Activated CD8-positive, alpha-beta memory T cell treated with anti-CD3 and anti-CD28 coated beads for 24 hours (primary cell): ENCODE measurements at regions not wholly inside any gene's neighbourhood (a gene's known extent, or its start where the extent isn't known, plus 50 kb on each side); places are given as distances from the start of the nearest gene placed in this dataset.

Source experiments
- DNase-seq: peaks from one replicate; pipeline ENCODE4 v3.0.0-alpha.2; 2020

DNA sequence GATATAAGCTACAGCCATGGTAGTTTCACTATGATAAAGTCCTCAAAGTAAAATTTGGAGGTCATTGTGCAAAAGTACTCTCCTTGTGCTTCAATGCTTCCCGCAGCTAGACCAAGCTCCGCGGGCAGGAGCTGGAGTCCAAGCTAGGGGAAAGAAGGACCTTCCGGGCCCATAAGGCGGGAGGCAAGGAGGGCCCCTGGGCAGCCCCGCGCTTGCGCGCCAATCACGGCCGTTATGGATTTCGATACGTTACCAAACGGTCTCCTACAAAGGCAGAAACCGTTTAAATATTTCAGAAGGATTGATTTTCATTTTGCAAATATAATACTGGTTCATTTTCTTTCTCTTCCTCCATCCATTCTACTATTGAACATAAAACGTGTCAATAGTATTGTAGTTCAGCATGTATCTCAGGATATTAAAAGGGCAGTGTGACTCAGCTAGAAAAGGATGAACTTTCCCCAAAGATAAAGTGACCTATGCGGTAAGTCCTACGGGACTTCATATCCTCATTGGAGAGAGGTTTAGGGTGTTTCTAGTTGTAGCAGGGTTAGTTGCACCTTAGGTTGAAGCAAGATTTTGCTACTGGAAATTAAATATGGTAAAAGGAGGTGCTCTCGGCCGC is 128.0 kb downstream of the KIF20B start:
- DNase-seq, result no peak

DNA sequence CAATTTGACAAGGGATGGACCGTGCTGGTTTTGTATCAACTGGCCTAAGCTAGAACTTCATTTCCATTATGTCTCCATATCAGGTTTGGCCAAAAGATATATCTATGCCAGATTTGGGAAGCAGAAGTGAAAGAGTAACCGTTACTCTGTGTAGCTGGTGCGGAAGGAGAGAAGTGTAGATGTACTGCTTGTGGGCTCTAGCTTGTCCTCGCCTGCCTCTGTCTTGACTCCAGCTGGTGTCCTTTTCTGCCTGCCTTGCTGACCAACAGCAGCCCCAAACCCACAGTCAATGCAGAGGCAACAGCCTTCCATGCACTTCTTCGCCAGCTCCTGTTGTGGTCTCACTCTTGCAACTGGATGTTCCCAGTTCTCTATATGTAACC is 128.5 kb downstream of the KIF20B start:
- no peak for DNase-seq

DNA sequence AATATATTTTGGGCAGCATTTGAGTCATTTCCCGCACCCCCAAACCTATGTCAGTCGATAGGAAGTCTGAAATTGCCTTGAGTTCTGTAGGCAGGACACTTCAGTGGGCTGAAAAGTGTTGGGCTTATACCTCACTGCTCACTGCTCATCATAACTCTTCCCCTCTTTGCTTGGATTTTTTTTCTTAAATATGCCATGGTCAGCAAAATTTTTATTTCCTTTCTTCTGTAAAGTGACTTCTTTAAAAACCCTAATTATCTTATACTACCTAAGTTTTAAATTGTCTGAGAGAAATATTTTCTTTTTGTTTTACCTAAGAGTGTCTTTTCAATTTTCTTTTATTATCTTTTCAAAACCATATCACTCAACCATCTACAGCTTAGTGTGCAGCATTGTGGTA is 129.2 kb downstream of the KIF20B start:
- no peak for DNase-seq

DNA sequence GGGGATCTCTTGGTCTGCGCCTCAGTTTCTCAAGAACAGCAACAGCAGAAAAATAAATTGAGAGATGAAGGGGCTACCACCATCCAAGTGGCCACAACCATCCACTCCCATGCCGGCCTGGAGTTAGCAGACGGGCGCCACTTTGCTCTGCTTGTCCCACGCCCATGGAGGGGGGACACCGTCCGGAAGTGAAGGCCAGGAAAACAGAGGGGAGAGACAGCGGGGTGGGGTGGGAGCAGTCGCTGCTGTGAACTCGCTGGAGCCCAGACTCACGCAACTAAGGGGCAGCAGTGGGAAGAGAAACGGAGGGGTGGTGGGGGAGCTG is 135.4 kb downstream of the KIF20B start:
- no peak for DNase-seq

- DNase-seq, result peak; percentile 73
These were observed 136.0 kb downstream of the KIF20B start for GRCh38 chr10:89837165-89838043.

DNA sequence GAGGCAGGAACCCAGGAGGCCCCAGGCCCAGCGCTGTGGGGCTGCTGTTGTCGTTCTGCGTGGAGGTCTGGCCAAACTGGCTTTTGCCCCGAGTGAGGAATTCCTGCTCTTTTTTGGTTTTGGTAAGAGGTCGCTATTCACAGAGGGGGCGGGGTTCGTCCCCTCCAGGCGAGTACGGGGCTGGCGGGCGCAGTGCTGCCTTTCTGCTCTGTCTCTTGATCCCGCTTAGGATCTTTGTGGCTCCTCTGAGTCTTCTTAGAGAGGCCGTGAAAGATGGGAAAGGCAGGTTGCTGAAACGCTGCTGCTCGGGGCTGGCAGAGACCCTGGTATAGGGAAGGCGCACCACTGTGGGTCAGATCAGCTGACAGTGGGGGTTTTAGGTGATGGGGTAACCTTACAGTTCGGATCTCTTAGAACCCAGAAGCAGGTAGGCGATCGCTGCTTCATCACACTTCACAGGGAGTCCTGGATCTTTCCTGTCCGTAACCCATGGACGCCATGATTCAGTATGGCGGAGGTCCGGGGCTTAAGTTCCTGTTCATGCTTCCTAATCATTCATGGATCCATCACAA is 136.7 kb downstream of the KIF20B start:
- DNase-seq, result no peak

DNA sequence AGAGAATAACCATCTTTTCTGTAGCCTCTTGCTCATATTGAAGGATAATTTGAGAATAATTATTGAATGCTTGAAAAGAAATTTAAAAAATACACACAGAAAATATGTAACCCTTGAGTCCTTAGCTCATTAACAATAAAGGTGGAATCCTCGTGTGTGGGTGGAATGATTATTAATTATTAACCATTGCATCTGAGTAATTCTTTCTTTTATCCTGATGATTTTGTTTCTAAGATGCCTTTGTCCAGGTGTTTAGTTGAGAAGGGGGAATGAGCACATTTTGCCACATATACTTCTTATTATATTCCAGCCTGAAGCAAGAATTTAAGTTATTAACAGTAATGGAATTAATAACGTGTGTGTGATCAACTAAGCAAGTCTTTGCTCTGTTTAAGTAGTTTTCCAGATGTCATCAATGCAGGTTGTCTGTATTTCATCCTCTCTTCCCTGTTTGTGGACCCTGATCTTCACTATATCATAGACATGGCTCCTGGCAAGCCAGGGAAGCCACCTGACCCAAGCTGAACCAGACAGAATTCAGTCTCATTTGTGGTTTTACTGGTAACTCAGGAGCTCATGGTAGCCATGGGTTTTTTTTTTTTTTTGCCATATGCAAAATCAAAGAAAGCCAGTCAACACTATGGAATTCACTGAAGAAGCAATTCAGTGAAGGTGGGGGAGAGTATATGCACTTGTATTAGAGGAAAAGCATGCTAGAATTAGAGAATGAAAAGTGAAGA is 144.3 kb downstream of the KIF20B start:
- no peak for DNase-seq

DNA sequence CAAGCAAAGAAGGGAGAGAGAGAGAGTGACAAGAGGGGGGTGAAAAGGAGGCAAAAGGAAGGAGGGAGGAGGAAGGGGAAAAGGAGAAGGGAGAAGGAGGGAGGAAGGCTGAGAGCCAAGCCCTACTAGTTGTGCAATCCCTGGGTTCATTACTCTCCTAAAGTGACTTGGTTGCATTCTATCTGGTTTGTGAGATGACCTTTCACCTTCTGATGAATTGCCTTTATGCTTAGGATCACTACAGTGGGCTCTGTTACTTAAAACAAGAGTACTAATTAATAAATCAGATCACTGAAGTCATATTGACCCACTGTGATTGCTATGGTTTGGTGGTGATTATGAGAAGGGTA is 144.9 kb downstream of the KIF20B start:
- DNase-seq, result no peak

DNA sequence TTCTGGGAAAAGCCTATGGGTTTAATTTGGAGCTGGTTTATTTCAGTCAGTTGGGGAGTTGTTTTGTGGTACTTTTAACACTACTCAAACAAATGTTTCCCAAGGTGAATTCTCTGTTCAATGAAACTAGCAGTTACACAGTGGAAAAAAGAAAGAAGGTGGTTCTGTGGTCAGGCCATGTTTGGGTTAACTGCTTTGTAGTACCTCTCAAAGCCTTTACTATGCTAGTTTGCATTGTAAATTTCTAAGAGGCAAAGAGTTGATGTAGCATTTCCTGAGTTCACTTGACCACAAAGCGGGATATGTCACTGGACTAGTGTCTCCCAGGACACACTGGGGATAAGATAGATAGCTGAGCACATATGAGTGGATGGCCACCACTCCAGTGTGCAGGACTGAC is 145.4 kb downstream of the KIF20B start:
- no peak for DNase-seq

GRCh38 chr10:89852872-89853271 is 151.5 kb downstream of the KIF20B start:
- DNase-seq, result no peak

DNA sequence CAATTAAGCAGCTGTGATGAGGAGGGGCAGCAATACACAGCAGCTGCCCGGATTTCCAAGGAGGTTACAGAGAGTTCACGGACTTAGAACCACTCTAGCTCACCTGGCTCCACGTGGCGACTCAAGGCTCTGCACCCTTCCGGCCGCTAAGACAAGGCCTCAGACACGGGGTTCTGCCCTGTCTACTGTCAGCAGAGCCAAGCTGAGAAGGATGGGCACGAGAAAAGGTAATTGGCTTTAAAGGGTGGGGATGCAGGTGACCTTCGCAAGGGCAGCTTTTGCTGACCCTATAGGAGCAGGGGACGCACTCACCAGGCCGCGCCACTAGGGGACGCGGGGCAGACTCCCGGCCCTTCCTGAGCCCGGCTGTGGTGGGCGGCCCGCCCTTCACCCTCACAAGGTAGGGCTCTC is 152.4 kb downstream of the KIF20B start:
- no peak for DNase-seq

GRCh38 chr10:89857431-89858042 is 156.1 kb downstream of the KIF20B start:
- no peak for DNase-seq

DNA sequence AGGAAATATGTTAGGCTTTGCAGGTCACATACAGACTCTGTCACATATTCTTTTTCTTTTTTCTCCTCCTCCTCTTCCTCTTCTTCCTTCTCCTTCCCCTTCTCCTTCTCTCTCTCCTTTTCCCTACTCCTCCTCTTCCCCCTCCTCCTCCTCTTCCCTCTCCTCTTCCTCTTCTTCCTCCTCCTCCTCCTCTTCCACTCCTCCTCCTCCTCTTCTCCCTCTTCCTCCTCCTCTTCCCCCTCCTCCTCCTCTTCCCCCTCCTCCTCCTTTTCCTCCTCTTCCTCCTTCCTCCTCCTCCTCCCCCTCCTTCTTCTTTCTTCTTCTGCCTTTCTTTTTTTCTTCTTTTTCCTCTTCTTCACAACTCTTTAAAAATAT is 159.8 kb downstream of the KIF20B start:
- no peak for DNase-seq

GRCh38 chr10:89861584-89862301 is 160.4 kb downstream of the KIF20B start:
- DNase-seq, result no peak

DNA sequence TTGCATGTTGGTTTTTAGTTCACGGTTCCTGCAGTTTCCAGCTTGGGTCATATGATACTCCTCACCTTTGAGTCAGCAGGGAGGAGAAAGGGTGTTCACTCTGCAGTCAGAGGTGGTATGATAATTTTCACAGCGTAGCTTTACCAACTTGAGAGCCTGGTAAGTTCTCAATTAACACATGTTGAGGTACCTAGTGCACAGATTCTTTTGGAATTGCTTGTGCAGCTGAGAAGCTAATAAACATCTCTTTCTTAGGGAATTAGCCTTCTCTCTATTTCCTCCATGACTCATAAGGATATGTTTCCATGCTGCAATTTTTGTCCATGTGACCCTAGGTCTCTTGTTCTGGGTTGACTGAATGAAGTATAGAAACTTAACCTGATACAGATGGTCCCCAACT is 166.6 kb downstream of the KIF20B start:
- no peak for DNase-seq

- no peak for DNase-seq
These were observed 167.8 kb downstream of the KIF20B start for GRCh38 chr10:89869180-89869579.

DNA sequence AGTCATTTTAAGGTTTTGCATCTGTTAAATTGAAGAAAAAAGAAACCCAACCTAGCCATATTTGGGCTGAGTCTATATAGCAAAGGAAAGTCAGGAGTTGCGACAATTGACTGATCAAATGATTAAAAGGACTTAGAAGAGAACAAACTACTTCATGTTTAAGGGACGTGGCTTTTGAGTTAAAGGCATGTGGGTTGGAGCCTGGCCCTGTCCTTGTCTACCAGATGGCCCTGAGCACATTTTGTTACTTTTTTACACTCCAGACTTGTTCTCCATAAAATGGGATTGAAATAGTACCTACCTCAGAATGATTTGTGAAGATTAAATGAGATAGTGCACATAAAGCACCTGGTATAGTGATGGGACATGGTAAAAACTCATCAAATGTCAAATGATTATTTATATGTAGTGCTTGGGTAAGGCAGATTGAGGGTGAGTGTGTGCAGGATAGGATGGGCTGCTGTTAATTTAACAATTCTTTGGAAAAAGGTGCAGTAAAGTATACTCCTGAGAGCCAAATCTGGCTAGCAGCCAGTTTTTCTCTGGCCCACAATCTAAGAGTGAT is 168.3 kb downstream of the KIF20B start:
- no peak for DNase-seq

DNA sequence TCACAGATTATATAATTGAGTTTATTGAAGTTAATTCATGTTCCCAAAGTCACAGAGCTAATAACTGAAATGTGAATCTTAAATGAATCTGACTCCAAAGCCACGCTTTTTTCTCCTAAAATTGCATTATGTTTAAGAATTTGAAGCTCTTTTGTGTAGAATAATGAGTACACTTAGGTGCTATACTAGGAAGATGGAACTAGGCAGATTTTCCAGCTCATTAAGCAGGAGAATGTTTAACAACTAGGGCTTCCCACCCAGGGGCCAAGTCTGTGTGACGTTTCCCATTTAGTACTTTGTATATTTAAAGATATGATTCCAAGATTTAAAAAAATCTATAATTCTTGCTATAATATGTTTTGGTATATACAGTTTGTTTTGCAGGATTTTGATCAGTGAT is 169.5 kb downstream of the KIF20B start:
- DNase-seq, result no peak

GRCh38 chr10:89873055-89873454 is 171.7 kb downstream of the KIF20B start:
- DNase-seq, result no peak

- no peak for DNase-seq
These were observed 174.2 kb downstream of the KIF20B start for GRCh38 chr10:89875557-89875956.

DNA sequence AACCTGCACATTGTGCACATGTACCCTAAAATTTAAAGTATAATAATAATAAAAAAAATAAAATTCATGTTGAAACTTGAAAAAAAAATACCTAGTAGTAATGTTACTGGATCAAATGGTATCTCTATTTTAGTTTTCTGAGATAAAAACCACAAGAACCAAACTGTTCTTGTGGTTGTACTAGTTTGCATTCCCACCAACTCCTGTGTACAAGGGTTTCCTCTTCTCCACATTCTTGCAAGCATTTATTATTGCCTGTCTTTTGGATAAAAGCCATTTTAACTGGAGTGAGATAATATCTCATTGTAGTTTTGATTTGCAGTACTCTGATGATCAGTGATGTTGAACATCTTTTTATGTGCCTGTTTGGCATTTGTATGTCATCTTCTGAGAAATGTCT is 177.7 kb downstream of the KIF20B start:
- DNase-seq, result no peak

DNA sequence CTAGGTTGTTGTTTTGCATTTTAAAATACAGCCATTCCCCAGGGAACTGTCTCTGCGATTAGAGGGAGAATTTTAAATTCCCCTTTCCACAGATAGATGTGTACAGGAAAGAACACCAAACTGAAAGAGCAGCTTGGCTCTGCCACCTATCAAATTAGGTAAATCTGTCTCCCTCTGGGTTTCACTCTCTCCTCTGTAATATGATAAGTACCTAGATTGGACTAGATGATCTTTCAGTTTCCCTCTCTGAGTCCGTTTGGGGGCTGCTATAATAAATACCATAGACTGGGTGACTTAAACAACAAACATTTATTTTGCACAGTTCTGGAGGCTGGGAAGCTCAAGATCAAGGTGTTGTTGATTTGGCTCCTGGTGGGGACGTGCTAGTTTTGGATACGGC is 186.0 kb downstream of the KIF20B start:
- no peak for DNase-seq
